ENCODE measurements at regions not wholly inside any gene's neighbourhood (a gene's known extent, or its start where the extent isn't known, plus 50 kb on each side); places are given as distances from the start of the nearest gene placed in this dataset.
"Not testable (repeated sequence)": the region's sequence is repeated elsewhere in the genome, so short reads cannot be mapped to it uniquely, and the experiment has no call there.

- H3K9me3 ChIP-seq (replicated peaks in 1 of 2; ENCODE audit: control insufficient read depth in 2 of 2, insufficient read depth in 1 of 2, low read depth in 1 of 2, low read length in 2 of 2); DNase-seq (ENCODE audit: low spot score): not testable (repeated sequence)
- WGBS, 2 donors (ENCODE audit: extremely low coverage in 2 of 2, insufficient read length in 2 of 2, insufficient replicate concordance in 1 of 2) = no CpG with 5 or more reads among the region's 11 CpGs
Measured at GRCh38 chr15:84157056-84157632, 78.4 kb upstream of the GOLGA6L4 start.

GRCh38 chr15:84157857-84158256, 77.7 kb upstream of the GOLGA6L4 start:
- not testable (repeated sequence) for H2BK15ac ChIP-seq (ENCODE audit: low read length); H2AFZ ChIP-seq (ENCODE audit: low read length); H3K4ac ChIP-seq (ENCODE audit: low read length); H3K4me3 ChIP-seq (ENCODE audit: low read length in 2 of 2); H3K9me3 ChIP-seq (replicated peaks in 1 of 2; ENCODE audit: control insufficient read depth in 2 of 2, insufficient read depth in 1 of 2, low read depth in 1 of 2, low read length in 2 of 2); H2BK5ac ChIP-seq (ENCODE audit: low read length); H3K4me2 ChIP-seq (ENCODE audit: insufficient read depth, low read length, poor library complexity, severe bottlenecking); H4K8ac ChIP-seq (ENCODE audit: low read depth, low read length); H3K27ac ChIP-seq (replicated peaks; ENCODE audit: low read length); H3K36me3 ChIP-seq (replicated peaks in 1 of 2; ENCODE audit: control insufficient read depth in 2 of 2, insufficient read depth in 2 of 2, low read length in 2 of 2); H3K18ac ChIP-seq (ENCODE audit: low read length); H2AK5ac ChIP-seq (ENCODE audit: low read depth, low read length); H3K14ac ChIP-seq (ENCODE audit: low read length); H2BK12ac ChIP-seq (ENCODE audit: low read length); H2BK120ac ChIP-seq (ENCODE audit: low read depth, low read length); H3K23ac ChIP-seq (ENCODE audit: low read depth, low read length, poor library complexity); H3K27me3 ChIP-seq (ENCODE audit: control insufficient read depth in 3 of 3, insufficient read depth in 3 of 3, low read depth in 1 of 3, low read length in 3 of 3); H3K79me1 ChIP-seq (ENCODE audit: low read depth, low read length); DNase-seq (ENCODE audit: low spot score); H3K4me1 ChIP-seq (ENCODE audit: control insufficient read depth in 2 of 2, insufficient read depth in 1 of 2, low read depth in 1 of 2, low read length in 2 of 2); H3K9ac ChIP-seq (ENCODE audit: low read depth, low read length, poor library complexity); H4K91ac ChIP-seq (ENCODE audit: low read depth, low read length, poor library complexity)
- no CpG with 5 or more reads among the region's 3 CpGs for WGBS, 2 donors (ENCODE audit: extremely low coverage in 2 of 2, insufficient read length in 2 of 2, insufficient replicate concordance in 1 of 2)

More at GRCh38 chr15:84157056-84157632, 78.4 kb upstream of the GOLGA6L4 start:
- not testable (repeated sequence) for H3K79me1 ChIP-seq (ENCODE audit: low read depth, low read length); H3K4me2 ChIP-seq (ENCODE audit: insufficient read depth, low read length, poor library complexity, severe bottlenecking); H2AFZ ChIP-seq (ENCODE audit: low read length); H2BK15ac ChIP-seq (ENCODE audit: low read length); H3K4me1 ChIP-seq (ENCODE audit: control insufficient read depth in 2 of 2, insufficient read depth in 1 of 2, low read depth in 1 of 2, low read length in 2 of 2); H2AK5ac ChIP-seq (ENCODE audit: low read depth, low read length); H3K23ac ChIP-seq (ENCODE audit: low read depth, low read length, poor library complexity); H4K91ac ChIP-seq (ENCODE audit: low read depth, low read length, poor library complexity); H2BK12ac ChIP-seq (ENCODE audit: low read length); H3K4me3 ChIP-seq (ENCODE audit: low read length in 2 of 2); H3K4ac ChIP-seq (ENCODE audit: low read length); H3K27me3 ChIP-seq (ENCODE audit: control insufficient read depth in 3 of 3, insufficient read depth in 3 of 3, low read depth in 1 of 3, low read length in 3 of 3); H3K9ac ChIP-seq (ENCODE audit: low read depth, low read length, poor library complexity); H3K27ac ChIP-seq (replicated peaks; ENCODE audit: low read length); H2BK5ac ChIP-seq (ENCODE audit: low read length); H3K36me3 ChIP-seq (replicated peaks in 1 of 2; ENCODE audit: control insufficient read depth in 2 of 2, insufficient read depth in 2 of 2, low read length in 2 of 2); H3K14ac ChIP-seq (ENCODE audit: low read length); H2BK120ac ChIP-seq (ENCODE audit: low read depth, low read length); H3K18ac ChIP-seq (ENCODE audit: low read length); H4K8ac ChIP-seq (ENCODE audit: low read depth, low read length)

GRCh38 chr15:84159346-84160269, 76.0 kb upstream of the GOLGA6L4 start:
- H3K79me1 ChIP-seq (ENCODE audit: low read depth, low read length); H2AFZ ChIP-seq (ENCODE audit: low read length); H3K9ac ChIP-seq (ENCODE audit: low read depth, low read length, poor library complexity); H3K4ac ChIP-seq (ENCODE audit: low read length); H3K18ac ChIP-seq (ENCODE audit: low read length); H3K9me3 ChIP-seq (replicated peaks in 1 of 2; ENCODE audit: control insufficient read depth in 2 of 2, insufficient read depth in 1 of 2, low read depth in 1 of 2, low read length in 2 of 2); H3K36me3 ChIP-seq (replicated peaks in 1 of 2; ENCODE audit: control insufficient read depth in 2 of 2, insufficient read depth in 2 of 2, low read length in 2 of 2); H3K27me3 ChIP-seq (ENCODE audit: control insufficient read depth in 3 of 3, insufficient read depth in 3 of 3, low read depth in 1 of 3, low read length in 3 of 3); H4K8ac ChIP-seq (ENCODE audit: low read depth, low read length); H3K4me2 ChIP-seq (ENCODE audit: insufficient read depth, low read length, poor library complexity, severe bottlenecking); H3K14ac ChIP-seq (ENCODE audit: low read length); H3K4me1 ChIP-seq (ENCODE audit: control insufficient read depth in 2 of 2, insufficient read depth in 1 of 2, low read depth in 1 of 2, low read length in 2 of 2); H2BK15ac ChIP-seq (ENCODE audit: low read length); H3K4me3 ChIP-seq (ENCODE audit: low read length in 2 of 2); H2BK12ac ChIP-seq (ENCODE audit: low read length); H3K23ac ChIP-seq (ENCODE audit: low read depth, low read length, poor library complexity); H2BK120ac ChIP-seq (ENCODE audit: low read depth, low read length); DNase-seq (ENCODE audit: low spot score); H2AK5ac ChIP-seq (ENCODE audit: low read depth, low read length); H2BK5ac ChIP-seq (ENCODE audit: low read length); H3K27ac ChIP-seq (replicated peaks; ENCODE audit: low read length); H4K91ac ChIP-seq (ENCODE audit: low read depth, low read length, poor library complexity): not testable (repeated sequence)
- WGBS, 2 donors (ENCODE audit: extremely low coverage in 2 of 2, insufficient read length in 2 of 2, insufficient replicate concordance in 1 of 2) = no CpG with 5 or more reads among the region's 17 CpGs
